ENCODE measurements at regions not wholly inside any gene's neighbourhood (a gene's known extent, or its start where the extent isn't known, plus 50 kb on each side); places are given as distances from the start of the nearest gene placed in this dataset.
A peak's percentile ranks its signal among the peaks of the same experiment; 100 is the strongest.

GRCh38 chr1:72724951-72725861 lies 442.9 kb upstream of the NEGR1 start:
- no peak for DNase-seq

GRCh38 chr1:72705921-72706320 lies 423.6 kb upstream of the NEGR1 start:
- no peak for DNase-seq

- no peak for DNase-seq
Measured at GRCh38 chr1:72704841-72705477, 422.6 kb upstream of the NEGR1 start.

GRCh38 chr1:72697410-72697809 lies 415.1 kb upstream of the NEGR1 start:
- DNase-seq: no peak

- DNase-seq: no peak
Measured at GRCh38 chr1:72693899-72694298, 411.6 kb upstream of the NEGR1 start.

- no peak for DNase-seq
Measured at GRCh38 chr1:72693376-72693775, 411.0 kb upstream of the NEGR1 start.

DNA sequence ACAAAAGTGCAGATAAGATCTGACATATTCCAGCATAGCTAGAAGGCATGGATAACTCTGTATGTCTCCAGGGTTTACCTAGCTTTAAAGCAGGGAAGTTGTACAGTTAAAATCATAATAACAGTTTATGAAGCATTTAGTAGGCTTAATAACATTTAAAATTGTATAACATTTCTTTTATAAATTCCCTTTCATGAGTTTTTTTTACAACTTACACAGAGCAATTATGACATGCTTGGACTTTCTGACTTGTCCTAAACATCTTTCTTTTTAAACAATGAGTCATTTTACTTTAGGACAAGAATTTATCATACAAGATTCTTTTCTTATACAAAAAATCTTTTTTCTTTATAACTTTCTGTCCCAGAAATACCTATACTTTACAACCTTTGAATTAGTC lies 408.5 kb upstream of the NEGR1 start:
- DNase-seq: no peak

- no peak for DNase-seq
Measured at GRCh38 chr1:72678683-72679082, 396.3 kb upstream of the NEGR1 start.

GRCh38 chr1:72670902-72671301 lies 388.6 kb upstream of the NEGR1 start:
- no peak for DNase-seq

GRCh38 chr1:72662918-72663317 lies 380.6 kb upstream of the NEGR1 start:
- DNase-seq: no peak

DNA sequence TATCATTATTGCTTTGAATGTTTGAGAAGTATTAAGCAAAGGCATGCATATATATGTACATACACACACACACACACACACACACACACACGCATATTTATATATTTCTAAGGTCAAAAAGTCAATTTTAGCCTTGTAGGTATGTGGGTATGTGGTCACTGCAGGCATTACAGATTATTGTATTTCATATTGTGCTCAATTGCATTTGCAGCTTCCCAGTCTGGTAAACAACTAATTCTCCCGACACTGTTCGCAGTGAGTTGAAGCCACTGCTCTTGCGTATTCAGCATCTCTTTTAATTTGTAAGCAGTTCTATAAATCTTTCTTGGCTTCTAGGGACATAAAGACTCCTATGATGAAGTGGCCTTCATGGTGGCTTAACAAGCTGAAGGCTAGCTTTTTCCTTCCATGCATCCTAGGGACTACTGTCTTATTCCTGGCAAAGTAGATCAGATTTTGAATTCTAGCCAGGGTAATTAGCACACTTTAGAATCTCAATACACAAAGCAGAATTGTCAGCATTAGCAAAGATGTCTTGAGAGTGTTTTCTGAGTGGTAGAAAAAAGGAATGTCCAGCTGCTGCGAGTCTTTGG lies 368.6 kb upstream of the NEGR1 start:
- DNase-seq: no peak

DNA sequence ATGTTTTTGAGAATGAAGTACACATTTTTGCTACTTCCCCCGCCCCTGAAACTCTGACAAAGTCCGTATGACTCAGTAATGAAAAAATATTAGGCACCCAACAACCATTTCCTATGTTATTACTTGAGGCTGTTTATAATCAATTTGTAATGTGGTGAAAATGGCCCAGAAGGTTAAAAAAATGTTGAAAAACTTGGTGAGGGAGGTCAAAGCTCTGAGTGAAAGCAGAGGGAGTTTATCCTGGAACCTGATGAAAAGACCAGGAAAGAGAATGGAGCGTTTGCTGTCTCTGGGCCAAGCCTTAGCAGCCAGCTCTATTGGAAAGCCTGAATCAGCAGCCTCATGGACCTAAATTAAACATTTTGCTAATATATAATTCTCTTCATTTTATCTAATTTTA lies 367.7 kb upstream of the NEGR1 start:
- DNase-seq: no peak

- DNase-seq: no peak
Measured at GRCh38 chr1:72649211-72649888, 367.0 kb upstream of the NEGR1 start.

DNA sequence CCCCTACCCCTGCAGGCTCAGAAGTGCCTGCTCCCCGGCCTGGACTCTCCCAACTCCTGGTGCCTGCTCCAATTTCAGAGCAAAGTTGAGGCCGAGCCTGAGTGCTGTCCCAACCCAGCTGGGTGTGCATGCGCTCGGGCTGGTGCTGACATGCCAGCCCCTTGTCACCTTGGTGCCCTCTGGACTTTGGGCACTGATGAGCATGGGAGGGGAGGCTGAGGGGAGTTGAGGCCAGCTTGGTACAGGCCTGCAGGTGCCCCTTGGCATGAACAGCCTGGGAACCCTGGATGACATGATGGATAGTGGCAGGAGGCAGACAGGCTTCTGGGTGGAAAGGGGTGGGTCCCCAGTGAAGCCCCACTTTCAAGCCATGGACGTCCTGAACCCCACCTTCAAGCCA lies 366.1 kb upstream of the NEGR1 start:
- no peak for DNase-seq

DNA sequence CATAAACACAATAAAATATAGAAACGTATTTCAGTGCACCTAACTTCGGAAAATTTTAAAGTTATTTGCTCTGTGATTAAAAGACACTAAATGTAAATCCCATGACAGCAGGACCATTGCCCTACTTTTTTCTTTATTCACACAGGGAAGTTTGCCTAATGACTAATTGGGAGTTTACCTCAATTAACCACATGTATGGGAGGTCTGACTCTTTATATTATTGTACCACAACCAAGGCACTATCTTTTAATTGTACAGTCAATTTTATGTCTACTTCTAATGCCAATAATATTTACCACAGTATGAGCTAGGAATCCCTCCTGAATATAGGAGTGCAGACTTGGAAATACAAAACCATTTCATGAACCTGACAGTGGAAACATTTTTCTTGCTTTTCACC lies 360.8 kb upstream of the NEGR1 start:
- no peak for DNase-seq

DNA sequence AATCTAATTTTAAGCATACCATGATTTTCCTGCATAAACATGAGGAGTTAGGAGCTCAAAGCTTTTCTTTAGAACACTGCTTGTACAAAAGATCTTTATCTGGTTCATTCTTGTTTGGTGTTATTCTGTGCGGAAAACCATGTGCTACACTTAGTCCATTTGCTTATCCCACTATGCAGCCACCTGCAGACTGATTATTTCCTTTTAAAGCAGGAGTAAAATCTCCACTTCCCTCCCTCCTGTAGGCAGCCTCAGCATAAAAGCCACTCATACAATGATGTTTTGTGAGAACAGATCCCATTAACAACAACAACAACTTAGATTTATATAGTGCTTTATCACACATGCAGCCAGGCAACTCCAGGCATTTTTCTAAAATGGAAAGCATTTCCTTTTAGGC lies 355.3 kb upstream of the NEGR1 start:
- DNase-seq: no peak

DNA sequence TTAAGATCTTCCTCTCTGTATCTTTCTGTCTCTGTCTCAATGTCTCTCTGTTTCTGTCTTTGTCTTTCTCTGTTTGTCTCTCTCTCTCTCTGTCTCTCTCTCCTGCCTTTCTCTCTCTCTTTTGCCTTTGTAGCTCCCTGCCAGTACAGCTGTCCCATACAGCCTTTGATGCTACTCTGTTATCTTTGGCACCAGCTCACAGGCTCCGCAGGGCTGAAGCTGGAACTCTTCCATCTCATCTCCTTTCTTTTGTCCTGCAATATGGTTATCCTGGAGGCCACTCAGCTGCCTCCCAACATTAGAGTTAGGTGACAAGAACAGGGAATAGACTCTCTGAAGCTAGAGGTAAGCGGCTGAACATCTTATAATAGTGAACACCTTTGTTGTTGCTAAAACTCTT lies 354.3 kb upstream of the NEGR1 start:
- no peak for DNase-seq

- no peak for DNase-seq
Measured at GRCh38 chr1:72635719-72636118, 353.4 kb upstream of the NEGR1 start.

DNA sequence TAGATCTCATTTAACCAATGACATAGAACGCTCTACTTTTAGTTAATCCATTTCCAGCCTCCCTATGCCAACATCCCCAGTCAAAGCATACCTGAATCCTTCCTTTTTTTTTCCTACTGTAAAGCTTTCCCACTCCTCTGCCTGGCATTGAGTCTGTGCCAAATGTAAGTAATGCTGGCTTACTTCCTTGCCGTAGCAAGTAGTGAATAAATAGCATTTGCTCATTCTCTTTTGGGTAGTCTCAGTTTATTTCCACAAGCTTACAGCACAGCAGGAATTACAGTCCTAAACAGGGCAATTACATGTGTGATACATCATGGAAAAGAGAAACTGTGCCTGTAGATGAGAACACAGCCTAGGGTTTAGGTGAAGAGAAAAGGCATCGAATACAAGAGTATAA lies 352.6 kb upstream of the NEGR1 start:
- DNase-seq: no peak

GRCh38 chr1:72631449-72631848 lies 349.1 kb upstream of the NEGR1 start:
- no peak for DNase-seq

- peak in 1 of 2 experiments; percentile 14 for DNase-seq
Measured at GRCh38 chr1:72623299-72623708, 341.0 kb upstream of the NEGR1 start.

- no peak for DNase-seq
Measured at GRCh38 chr1:72620453-72620852, 338.1 kb upstream of the NEGR1 start.

- no peak for DNase-seq
Measured at GRCh38 chr1:72606216-72606810, 324.0 kb upstream of the NEGR1 start.

Data from SW 1271 (cell line).